ENCODE measurements at regions not wholly inside any gene's neighbourhood (a gene's known extent, or its start where the extent isn't known, plus 50 kb on each side); places are given as distances from the start of the nearest gene placed in this dataset.

GRCh38 chr1:170460001-170460400 is 72.0 kb upstream of the GORAB start:
- TF ChIP-seq MAZ (CRISPR knock-in tag; conservative IDR thresholded peaks at IDR 0.05 in 1 of 2, IDR thresholded peaks at IDR 0.05 in 1 of 2) (no peak), HMGXB4 (CRISPR knock-in tag; IDR thresholded peaks at IDR 0.05) (no peak), RAD51 (IDR thresholded peaks at IDR 0.05; ENCODE audit: borderline replicate concordance, low read depth) (no peak), ZNF23 (CRISPR knock-in tag; IDR thresholded peaks at IDR 0.05) (no peak), RBM15 (IDR thresholded peaks at IDR 0.05; ENCODE audit: insufficient read depth, low read length) (no peak)
